ENCODE measurements at regions not wholly inside any gene's neighbourhood (a gene's known extent, or its start where the extent isn't known, plus 50 kb on each side); places are given as distances from the start of the nearest gene placed in this dataset.

DNA sequence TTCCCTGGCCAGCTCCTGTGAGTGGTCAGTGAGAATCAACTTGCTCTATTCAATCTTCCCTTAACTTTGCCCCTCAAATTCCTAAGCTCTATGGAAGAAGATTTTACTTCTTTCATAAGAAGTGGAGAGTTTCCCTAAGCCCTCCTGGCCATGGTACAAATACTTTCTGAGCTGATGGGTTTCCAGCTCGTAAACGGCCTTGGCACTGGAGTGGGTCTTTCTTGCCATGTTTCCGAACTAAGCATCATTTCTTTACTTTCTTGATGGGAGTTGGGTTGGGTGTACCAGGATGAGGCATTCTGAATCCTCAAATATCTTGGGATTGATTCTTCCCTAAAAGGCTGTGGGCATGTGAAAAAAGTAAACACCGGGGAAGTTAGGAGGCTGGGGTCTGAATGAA is 72.5 kb downstream of the ACKR3 start:
- no peak for TF ChIP-seq EZH2phosphoT487 (IDR thresholded peaks at IDR 0.05; ENCODE audit: low read length)
- TF ChIP-seq, protein P1, sequence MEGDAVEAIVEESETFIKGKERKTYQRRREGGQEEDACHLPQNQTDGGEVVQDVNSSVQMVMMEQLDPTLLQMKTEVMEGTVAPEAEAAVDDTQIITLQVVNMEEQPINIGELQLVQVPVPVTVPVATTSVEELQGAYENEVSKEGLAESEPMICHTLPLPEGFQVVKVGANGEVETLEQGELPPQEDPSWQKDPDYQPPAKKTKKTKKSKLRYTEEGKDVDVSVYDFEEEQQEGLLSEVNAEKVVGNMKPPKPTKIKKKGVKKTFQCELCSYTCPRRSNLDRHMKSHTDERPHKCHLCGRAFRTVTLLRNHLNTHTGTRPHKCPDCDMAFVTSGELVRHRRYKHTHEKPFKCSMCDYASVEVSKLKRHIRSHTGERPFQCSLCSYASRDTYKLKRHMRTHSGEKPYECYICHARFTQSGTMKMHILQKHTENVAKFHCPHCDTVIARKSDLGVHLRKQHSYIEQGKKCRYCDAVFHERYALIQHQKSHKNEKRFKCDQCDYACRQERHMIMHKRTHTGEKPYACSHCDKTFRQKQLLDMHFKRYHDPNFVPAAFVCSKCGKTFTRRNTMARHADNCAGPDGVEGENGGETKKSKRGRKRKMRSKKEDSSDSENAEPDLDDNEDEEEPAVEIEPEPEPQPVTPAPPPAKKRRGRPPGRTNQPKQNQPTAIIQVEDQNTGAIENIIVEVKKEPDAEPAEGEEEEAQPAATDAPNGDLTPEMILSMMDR (IDR thresholded peaks at IDR 0.05; ENCODE audit: low read length): no peak
- TF ChIP-seq EZH2 (optimal IDR thresholded peaks at IDR 0.05; ENCODE audit: low read depth, low read length): no peak
